Hepatocyte (in vitro differentiated cells): ENCODE measurements at regions not wholly inside any gene's neighbourhood (a gene's known extent, or its start where the extent isn't known, plus 50 kb on each side); places are given as distances from the start of the nearest gene placed in this dataset.

Experiments
- CTCF ChIP-seq: fragments of 200-600 bp; sonication (generic); IDR thresholded peaks from 2 replicates; pipeline ENCODE4 v1.5.1; 2016; ENCODE audit warnings: antibody characterized with exemption, mild to moderate bottlenecking; ENCODE audit not compliant: poor library complexity
- EZH2 ChIP-seq: fragments of 200-600 bp; sonication (generic); IDR thresholded peaks from 2 replicates; pipeline ENCODE4 v1.6.1; 2016; ENCODE audit warnings: antibody characterized with exemption, mild to moderate bottlenecking, borderline replicate concordance
- EZH2phosphoT487 ChIP-seq: fragments of 200-600 bp; sonication (generic); IDR thresholded peaks from one replicate; pipeline ENCODE4 v1.6.1; 2018; ENCODE audit warnings: antibody characterized with exemption, mild to moderate bottlenecking, low read depth, moderate library complexity; ENCODE audit not compliant: unreplicated experiment, severe bottlenecking

DNA sequence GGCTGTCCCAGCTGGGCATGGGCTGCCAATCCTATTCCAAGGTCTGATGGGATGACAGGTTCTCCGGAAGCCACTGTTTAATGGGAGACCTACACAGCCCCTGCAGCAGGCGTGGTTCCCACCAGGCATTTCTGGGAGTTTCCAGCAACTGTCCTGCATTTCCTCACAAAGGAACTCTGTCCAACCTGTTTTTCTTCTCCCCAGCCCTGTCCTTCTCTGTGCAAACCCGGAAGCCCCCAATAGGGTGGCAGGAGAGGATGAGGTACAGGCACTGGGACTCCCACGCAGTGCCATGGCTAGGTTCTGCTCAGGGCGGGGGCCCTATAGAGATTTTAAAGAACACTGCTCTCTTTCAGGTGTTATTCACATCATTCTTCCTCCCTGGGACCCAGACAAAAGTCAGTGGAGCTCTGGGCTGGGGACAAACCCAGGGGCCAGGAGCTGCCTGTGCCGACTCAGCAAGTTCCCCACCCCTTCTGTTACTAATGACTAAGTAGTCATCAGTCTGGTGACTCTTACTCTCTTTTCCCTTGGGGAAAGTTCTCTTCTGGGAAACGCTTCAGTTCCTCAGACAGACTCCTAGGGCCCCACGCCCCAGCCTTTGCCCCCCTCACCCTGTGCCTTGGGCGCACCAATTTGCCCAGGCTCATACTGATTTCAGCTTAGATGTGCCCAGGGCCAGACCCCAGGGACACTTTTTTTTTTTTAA lies 97.7 kb downstream of the CD47 start:
- TF ChIP-seq CTCF (no peak), EZH2 (no peak), EZH2phosphoT487 (no peak)
